GM21737 (cell line): ENCODE measurements at regions not wholly inside any gene's neighbourhood (a gene's known extent, or its start where the extent isn't known, plus 50 kb on each side); places are given as distances from the start of the nearest gene placed in this dataset.
"Not testable (repeated sequence)": the region's sequence is repeated elsewhere in the genome, so short reads cannot be mapped to it uniquely, and the experiment has no call there.

Experiments used
- ATAC-seq: cut with Tn5 transposase; IDR thresholded peaks from one replicate; pipeline ENCODE4 v1.9.1; 2021; ENCODE audit warnings: mild to moderate bottlenecking, moderate library complexity; ENCODE audit not compliant: unreplicated experiment

DNA sequence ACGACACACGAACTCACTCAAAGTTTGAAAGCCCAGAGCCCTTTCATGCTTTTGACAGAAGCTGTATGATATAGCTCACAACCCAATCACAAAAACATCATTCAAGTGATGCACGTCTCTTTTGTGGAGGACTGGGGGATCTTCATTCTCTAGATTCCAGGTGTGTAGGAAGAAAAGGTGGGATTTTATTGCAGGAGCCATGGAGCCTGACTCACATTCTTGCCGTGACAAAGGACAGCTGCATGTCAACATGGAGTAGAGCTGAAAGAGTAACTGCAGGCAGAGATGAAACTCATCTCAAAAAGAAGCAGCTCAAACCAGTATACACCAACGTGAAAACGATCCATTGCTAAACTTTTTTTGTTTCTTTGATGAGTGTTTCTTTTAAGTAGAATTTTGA is 50.9 kb upstream of the PDE1A start:
- ATAC-seq, result no peak

DNA sequence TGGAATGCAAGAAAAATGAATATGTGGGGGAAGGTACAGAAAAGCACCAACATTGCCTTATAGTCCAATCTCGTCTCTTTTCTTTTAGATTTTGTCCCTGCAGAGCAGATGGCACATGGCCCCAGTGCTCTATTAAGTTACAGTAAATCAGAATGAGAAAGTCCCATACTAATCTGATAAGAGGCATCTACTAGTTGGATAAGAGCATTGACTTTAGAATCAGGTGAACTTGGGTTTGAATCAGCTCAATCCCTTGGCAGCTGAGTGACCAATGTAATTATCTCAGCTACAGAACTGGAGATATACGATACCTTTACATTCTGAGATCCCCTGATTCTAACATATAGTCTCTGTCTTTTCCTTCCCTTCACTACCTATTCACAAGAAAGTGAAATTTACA is 54.8 kb upstream of the PDE1A start:
- ATAC-seq, result no peak

DNA sequence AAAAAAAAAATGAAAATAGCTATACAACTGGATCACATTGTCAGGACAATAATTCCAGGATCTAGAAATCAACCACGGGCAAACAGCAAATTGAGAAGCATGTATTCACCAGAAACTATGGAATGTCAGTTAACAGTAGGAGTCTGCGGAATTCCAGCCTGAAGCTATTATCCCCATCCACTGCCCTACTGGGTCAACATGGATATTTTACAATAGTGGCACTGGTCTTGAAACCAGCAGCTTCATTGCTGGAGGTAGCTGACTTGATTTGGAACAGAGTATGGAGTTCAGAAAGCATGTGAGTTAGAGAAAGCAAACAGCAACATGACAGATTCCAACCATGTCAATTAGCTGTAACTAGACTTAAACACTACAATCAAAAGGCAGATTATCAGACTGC is 55.7 kb upstream of the PDE1A start:
- no peak for ATAC-seq

DNA sequence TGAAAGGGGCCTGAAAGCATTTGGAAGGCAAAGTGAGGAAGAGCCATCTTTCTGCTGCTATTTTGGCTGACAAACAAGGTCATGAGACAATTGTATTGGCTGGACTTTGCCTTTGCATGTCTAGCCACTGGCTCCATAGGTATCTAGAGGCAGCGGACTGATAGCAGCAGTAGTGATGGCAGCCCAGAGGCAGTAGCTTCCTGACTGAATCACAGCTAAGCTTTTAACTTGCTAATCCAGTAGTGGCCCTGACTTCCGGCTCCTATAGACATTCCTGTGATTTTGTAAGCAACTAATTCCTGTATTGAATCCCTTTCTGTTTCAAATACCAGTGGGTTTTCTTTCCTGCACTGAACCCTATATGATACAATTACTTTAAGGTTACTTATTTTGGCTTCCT is 69.8 kb upstream of the PDE1A start:
- no peak for ATAC-seq

DNA sequence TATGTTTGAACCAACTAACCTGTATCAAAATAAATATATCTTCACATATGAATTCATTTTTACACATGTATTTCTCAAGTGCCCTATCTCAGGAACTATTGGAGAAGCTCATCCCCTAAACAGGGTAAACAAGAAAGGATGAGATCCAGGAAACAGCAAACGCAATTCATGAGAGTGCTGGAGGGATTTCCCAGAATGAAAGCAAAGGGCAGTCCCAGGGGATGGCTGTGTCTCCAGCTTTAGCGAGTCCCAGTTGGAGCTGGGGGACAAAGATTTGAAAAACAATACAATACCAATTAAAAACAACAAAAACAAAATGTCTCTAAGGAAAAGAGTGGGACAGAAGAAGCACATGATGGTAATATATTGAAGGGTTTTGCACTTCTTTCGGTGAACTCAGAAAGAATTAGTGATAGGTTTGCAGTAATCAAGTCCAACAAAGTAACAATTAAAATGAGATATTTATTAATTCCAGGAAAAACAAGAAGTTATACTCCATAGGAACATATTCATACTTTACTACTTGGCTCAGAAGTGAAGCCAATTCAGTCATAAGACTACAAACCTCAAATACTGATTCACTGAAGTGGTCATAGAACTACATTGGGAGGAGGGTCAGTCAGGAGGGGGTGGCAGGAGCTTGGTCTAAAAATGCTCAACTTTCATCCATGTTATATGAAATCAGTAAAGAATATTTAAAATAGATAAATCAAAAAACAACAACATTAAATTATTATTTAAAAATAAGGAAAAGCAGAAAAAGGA is 73.1 kb upstream of the PDE1A start:
- ATAC-seq, result no peak

DNA sequence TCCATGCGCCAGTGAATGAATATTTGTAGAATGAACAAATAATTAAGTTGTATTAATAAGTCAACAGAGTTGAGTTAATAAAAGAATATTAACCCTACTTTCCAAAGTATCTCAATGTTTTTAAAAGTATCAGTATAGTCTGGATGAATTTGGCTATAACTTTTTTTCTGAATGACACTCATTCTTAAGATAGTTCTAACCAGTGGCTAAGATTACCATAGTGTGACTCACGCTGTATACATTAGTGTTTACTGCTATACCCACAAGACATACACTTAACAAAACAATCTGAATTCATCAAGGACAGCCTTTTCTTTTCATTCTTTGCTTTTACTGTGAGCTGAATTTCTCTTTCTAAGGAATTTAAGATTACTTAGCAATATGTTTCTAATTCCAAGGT is 77.0 kb upstream of the PDE1A start:
- ATAC-seq, result no peak

DNA sequence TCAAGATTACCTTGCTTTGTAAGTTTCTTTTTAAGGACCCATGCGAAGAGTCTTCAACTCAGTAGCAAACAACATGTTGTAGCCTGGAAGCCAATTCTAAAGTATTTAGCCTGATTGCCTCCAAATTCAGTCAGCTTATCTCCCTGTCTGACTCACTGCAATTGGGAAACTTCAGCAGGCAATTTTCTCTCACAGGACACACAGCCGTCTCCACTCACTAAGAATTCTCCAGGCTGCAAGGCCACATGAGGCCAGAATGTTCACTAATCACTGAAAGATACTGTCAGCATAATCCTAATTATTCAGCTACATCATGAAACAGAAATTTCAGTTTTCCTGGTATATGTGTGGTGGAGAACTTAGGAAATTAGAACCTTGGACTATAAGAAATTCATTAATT is 78.1 kb upstream of the PDE1A start:
- no peak for ATAC-seq

DNA sequence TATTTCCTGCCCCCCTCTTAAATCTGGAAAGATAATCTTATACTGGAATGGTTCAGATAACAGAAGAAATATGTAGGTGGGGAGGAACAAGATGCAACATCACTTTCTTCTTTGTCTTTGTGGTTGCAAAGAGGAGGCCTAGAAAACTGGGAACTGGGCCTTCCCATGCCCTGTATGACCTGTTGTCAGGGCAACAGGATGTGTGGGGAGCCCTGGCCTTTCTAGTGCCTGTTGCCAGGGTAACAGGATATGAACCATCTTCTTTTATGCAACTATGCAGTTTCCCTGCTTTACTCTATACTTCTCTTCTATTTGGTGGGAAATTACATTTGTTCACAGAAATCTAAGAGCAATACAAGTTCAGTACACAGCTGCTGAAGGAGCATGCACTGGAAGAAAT is 79.8 kb upstream of the PDE1A start:
- ATAC-seq, result no peak

DNA sequence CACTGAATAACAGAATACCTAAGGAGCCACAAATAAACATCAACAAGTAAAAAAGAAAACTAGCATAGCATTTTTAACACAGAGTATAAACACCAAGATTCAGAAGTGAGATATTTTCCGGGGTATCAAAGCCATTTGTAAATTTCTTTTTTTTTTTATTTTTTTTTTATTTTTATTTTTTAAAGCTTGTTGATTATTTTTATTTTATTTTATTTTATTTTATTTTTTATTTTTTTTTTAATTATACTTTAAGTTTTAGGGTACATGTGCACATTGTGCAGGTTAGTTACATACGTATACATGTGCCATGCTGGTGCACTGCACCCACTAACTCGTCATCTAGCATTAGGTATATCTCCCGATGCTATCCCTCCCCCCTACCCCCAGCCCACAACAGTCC is 81.7 kb upstream of the PDE1A start:
- not testable (repeated sequence) for ATAC-seq

DNA sequence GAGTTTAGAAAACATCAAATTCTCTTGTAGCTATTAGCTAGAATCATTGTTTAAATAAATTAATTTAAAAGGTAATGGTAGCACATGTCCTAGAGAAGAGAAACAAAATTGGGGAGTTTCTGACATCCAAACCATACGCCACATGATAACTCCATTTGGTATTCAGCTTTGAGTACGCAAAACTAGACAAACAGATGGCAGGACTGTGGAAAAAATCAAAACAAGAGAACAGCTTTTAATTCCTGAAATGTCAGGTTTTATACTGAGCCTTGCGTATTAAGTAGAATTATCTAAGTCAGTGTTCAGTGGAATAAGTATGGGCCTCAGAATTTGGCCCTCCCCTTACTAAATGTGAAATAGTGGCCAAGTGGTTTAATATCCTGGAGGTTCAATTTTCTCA is 82.4 kb upstream of the PDE1A start:
- no peak for ATAC-seq

DNA sequence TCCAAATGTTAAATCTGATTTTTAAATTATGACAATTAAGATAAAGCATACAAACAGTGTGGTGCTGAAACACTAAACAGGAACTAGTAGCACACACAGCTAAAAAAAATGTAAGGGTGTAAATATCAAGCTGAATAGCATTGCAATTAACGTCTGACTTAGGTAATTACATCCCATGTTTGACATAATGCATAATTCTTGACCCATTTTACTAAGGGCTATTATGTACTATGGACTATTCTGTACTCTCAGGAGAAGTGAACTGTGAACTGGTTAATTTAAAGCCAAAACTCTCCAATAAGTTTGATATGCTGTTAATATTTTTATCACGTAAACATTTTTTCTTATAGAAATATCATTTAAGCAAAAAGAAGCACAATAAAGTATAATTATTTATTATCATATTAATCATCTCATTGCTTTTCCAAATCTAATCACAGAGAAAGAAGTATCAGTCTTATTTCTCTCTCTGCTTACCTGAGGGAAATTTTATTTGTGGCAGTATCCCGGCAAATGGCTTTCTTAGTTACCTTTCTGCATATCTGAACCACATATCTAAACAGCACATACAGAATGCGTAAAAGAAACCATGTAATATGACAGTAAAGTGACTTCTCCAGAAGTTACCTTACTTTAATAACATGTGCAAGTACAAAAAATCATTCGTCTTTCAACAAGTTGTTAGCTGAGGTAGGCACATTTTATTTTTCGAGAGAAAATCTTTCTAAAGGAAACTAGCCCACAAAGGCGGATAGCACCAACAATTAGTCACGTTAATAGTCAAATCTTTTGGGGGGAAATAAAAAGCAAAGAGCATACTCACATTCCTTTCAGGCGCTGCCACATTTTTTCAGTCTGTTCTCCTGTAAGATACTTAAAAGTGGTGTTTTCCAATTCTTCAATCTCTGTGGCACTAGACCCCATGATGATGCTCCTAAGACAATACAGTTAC is 94.9 kb upstream of the PDE1A start:
- ATAC-seq, result no peak

DNA sequence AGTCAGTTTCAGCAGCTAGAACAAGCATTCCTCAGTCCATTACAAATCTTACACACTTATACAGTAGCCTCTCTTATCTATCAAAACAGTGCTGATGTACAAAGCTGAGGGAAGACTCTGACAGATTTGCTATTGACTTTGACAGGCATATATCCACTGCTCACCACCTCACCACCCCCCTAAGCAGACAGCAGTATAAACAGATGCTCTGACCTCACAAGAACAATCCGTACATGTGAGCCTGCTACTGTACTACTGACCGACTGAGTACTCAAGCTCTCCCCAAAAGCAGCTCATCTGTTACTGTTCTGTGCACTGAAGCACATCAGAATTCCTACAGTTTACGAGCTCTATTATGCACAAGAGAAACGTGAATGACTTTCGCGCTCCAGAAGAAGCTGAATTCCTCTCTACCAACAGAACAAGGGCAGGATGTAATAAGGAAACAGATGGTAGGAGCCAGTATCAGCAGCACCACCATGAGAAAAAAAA is 95.6 kb upstream of the PDE1A start:
- no peak for ATAC-seq

DNA sequence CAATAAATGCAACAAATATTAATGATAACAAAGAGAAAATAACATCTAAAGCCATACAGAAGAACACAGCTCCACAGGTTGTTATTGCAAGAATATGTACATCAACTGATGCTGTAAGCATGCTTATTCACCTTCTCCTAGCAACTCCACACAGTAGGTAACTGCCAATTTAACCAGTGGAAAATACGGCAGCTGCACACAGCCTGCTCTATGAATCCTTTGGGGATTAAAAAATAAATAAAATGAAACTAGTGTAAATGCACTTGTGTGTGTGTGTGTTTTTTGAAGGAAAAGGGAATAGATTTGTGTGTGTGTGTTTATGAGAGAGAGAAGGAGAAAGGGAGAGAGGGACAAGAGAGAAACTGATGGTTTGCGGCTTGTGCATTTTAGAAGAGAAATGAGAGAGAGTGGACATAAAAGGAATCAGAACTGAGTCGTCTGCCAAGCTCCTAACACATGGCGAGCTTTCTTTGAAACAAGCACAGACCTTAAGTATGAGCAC is 96.2 kb upstream of the PDE1A start:
- no peak for ATAC-seq

DNA sequence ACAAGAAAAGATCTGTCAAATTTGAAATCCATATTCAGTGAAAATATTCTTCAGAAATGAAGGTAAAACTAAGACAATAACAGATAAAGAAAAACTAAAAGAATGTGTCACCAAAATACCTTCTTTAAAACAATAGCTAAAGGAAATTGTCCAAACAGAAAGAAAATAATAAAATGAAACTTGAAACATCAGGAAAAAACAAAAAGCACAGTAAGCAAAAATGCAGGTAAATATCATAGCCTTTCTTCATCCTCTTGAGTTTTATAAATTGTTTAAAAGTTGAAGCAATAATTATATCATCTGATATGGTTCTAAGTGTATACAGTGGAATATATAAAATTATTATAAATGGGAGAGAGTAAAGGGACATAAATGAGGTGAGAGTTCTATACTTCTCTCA is 103.8 kb upstream of the PDE1A start:
- no peak for ATAC-seq

DNA sequence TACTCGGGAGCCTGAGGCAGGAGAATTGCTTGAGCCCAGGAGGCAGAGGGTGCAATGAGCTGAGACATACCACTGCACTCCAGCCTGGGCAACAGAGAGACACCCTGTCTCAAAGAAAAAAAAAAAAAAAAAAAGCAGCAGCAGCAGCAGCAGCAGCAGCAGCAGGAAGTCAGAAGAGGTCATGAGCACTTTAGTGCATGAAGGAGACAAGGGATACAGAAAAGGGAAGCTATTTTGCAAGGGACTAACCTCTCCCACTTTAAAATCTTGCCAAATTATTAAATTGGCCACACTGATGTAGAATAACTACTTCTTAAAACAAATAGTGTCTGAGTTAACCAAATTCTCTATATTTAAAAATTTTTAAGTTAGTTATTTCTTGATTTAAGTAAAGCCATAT is 113.4 kb upstream of the PDE1A start:
- no peak for ATAC-seq

DNA sequence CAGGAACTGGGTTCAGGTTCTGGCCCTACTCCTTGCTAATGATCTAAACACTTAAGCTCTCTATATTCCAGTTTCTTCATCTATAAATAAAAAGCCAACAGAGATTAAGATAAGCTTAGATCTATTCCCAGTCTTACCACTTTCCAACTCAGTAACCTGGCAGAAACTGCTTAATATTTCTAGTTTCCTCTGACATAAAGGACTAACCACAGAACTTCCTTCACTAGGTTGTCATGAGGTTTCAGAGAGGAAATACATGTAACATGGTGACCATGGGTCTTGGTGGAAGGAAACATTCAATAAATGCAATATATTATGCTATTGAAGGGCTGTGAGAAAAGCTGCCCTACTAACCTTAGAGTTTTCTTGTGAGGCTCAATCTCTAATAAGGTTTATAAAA is 114.4 kb upstream of the PDE1A start:
- ATAC-seq, result peak; percentile 90

DNA sequence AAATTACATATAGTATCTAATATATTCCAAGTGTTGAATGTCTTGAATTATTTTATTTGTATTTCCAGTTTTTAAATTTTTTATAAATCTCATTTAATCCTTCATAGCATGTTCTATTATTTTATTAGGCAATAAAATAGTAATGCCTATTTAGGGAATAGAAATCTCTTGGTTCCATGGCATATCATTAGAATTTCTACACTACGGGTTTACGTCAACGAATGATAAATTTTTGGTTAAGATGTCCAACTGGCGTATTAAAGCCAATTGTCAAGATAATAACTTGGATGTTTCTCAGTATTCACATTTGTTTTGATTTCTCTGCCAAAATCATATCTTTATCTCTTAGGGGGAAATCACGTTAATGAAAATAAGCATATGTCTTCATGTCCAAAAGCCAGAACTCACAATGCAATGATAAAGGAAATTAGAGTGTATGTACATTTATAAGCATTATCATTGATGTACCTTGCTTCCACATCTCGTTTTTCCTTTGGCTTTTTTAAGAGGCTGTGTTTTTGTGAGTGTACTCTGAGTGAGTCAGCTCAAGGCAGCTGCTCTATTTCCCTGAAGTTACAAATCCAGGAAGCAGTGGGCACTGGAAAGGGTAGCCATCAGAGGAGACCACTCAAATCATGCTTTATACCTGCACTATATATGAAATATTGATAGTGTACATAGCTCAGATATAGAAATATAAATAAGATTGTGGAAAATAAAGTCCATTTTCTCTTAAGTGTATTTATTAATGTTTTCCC is 115.8 kb upstream of the PDE1A start:
- ATAC-seq, result no peak

DNA sequence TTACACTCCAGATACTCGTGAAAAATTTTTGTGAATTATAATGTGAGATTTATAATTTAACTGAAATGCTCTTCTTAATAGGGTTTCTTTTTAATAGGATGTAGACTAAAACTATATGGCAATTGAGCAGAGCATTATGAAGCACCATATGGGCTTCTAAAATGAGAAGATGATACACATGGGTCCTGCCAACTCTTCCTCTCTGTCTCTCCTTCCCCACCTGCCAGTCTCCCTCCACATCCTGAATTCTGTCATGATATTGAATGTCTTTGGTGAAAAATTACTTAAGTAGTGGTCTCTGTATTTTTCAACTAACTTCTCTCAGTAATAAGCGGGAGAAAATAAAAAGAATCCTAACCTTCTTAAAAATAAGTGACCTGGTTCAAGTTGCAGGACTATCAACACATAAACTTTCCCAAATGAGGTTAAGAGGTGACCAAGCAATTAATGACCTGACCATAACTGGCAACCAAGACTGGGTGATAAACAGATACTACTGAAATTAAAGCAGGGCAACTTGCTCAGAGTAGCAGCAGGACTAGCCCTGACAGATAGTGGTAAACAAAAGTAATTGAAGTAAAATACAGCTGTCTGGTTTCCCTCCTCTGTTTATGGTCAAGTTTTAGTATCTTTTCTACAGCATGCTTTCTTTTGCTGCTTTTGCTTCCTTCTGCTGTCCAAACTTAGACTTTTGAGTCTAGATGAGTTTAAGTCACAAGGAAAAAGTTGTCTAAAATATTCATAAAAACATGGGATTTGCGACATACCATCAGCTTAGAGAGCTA is 117.1 kb upstream of the PDE1A start:
- ATAC-seq, result no peak

DNA sequence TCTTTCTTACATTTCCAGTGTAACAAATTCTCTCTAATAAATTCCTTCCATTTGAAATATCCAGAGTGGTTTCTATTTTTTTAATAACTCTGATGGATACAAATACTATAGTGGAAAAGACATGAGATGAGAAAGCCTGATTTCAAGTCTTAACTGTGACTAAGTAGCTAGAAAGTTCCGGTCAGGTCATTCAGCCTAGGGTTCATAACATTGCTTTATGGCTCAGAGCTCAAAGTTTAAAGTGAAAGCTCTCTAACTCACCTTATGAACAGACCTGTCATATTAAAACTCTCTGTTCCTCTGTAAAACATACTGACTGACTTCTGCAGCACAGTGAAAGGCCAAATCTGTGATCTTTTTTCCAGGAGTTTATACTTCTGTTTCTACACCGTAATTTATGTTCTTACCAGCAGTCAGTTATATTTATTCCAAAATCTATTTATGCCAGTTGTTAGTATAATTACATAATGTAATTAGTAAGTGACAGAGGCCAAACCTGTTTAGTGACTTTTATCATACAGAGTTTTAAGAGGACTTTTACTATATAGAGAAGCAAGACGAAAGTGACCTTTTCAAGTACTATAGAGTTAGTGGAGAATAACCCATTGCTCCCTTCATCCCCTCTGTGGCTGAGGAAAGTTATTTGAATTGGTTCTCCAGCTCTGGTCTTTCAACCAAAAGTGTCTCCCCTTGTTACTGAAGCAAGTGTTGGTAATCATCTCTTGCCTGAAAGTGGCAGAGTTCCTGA is 118.8 kb upstream of the PDE1A start:
- ATAC-seq, result peak; percentile 58
